HEK293T (cell line): ENCODE measurements at regions not wholly inside any gene's neighbourhood (a gene's known extent, or its start where the extent isn't known, plus 50 kb on each side); places are given as distances from the start of the nearest gene placed in this dataset.

ENCODE experiments used
- ARNT ChIP-seq: fragments of 450-650 bp; IDR thresholded peaks from 2 replicates; pipeline ENCODE4 v1.6.1; 2017; ENCODE audit warnings: mild to moderate bottlenecking
- BHLHE40 ChIP-seq: fragments of 450-650 bp; IDR thresholded peaks from 2 replicates; pipeline ENCODE4 v1.6.1; 2016; ENCODE audit warnings: mild to moderate bottlenecking, moderate library complexity, borderline replicate concordance
- ELF4 ChIP-seq: fragments of 450-650 bp; IDR thresholded peaks from 2 replicates; pipeline ENCODE4 v1.6.1; 2017; ENCODE audit warnings: antibody characterized with exemption
- FOXA1 ChIP-seq: fragments of 450-650 bp; IDR thresholded peaks from 2 replicates; pipeline ENCODE4 v1.6.1; 2016; ENCODE audit warnings: mild to moderate bottlenecking
- FOXK2 ChIP-seq: fragments of 450-650 bp; IDR thresholded peaks from 2 replicates; pipeline ENCODE4 v1.6.1; 2016; ENCODE audit warnings: mild to moderate bottlenecking
- FOXM1 ChIP-seq: fragments of 450-650 bp; IDR thresholded peaks from 2 replicates; pipeline ENCODE4 v1.6.1; 2017; ENCODE audit warnings: mild to moderate bottlenecking, borderline replicate concordance
- HDGF ChIP-seq: fragments of 450-650 bp; IDR thresholded peaks from 2 replicates; pipeline ENCODE4 v1.6.1; 2017; ENCODE audit warnings: antibody characterized with exemption, borderline replicate concordance
- L3MBTL2 ChIP-seq: fragments of 450-650 bp; conservative IDR thresholded peaks from 2 replicates; pipeline ENCODE4 v1.6.1; 2016; ENCODE audit warnings: mild to moderate bottlenecking
- LEF1 ChIP-seq: fragments of 450-650 bp; IDR thresholded peaks from 2 replicates; pipeline ENCODE4 v1.6.1; 2017; ENCODE audit warnings: mild to moderate bottlenecking, borderline replicate concordance
- SP1 ChIP-seq: fragments of 450-650 bp; IDR thresholded peaks from 2 replicates; pipeline ENCODE4 v1.6.1; 2017
- SUZ12 ChIP-seq: fragments of 450-650 bp; IDR thresholded peaks from 2 replicates; pipeline ENCODE4 v1.6.1; 2016; ENCODE audit warnings: mild to moderate bottlenecking
- TARDBP ChIP-seq: fragments of 450-650 bp; IDR thresholded peaks from 2 replicates; pipeline ENCODE4 v1.6.1; 2016
- ZNF384 ChIP-seq: fragments of 450-650 bp; IDR thresholded peaks from 2 replicates; pipeline ENCODE4 v1.6.1; 2016

DNA sequence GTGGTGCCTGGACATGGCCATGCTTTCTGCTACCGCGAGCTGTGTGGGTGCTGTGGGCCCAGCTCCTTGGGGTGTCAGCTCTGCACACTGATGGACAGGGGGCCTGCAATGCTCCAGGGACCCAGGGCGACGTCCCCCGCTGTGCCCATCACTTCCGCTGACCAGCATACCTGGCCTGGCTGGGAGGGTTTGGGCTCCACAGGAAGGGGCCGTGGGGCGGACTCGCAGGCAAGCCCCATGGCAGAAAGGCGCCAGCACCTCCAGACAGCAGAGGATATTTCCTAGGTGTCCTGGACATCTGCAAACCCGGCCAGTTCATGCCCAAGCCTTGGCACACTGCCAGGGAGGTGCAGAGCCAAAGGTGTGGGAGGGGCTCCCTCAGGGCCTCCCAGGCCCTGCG is 295.8 kb upstream of the IRX4 start:
- no peak for TF ChIP-seq FOXK2
- no peak for TF ChIP-seq FOXM1
- no peak for TF ChIP-seq HDGF
- TF ChIP-seq BHLHE40: no peak
- TF ChIP-seq TARDBP: no peak
- no peak for TF ChIP-seq L3MBTL2
- TF ChIP-seq SP1: no peak
- no peak for TF ChIP-seq LEF1
- no peak for TF ChIP-seq SUZ12
- no peak for TF ChIP-seq FOXA1
- TF ChIP-seq ELF4: no peak
- TF ChIP-seq ARNT: no peak
- TF ChIP-seq ZNF384: no peak
